IMR-90 (cell line): ENCODE measurements at regions not wholly inside any gene's neighbourhood (a gene's known extent, or its start where the extent isn't known, plus 50 kb on each side); places are given as distances from the start of the nearest gene placed in this dataset.

Experiments used
- CTCF ChIP-seq: conservative IDR thresholded peaks from 2 replicates; pipeline ENCODE4 v1.5.1; 2012; ENCODE audit warnings: mild to moderate bottlenecking, low read depth, low read length, improper control_type of control experiment
- RAD21 ChIP-seq: IDR thresholded peaks from 2 replicates; pipeline ENCODE4 v1.6.1; 2012; ENCODE audit warnings: low read length, improper control_type of control experiment

GRCh38 chr4:106851726-106852125, 184.4 kb downstream of the DKK2 start:
- TF ChIP-seq RAD21 = no peak
- no peak for TF ChIP-seq CTCF
